Caco-2 (cell line): ENCODE measurements at regions not wholly inside any gene's neighbourhood (a gene's known extent, or its start where the extent isn't known, plus 50 kb on each side); places are given as distances from the start of the nearest gene placed in this dataset.

ENCODE experiments used
- BruUV-seq: library from RNA; stranded (reverse); fragments of 400-500 nt; replicated peaks from 2 replicates; lab custom pipeline; 2021; lab: Mats Ljungman, UMichigan
- CTCF ChIA-PET: fragments of 300-600 bp; sonication (Branson Sonifier 250); formaldehyde crosslinking; loops from one replicate; lab custom pipeline; 2022; ENCODE audit warnings: antibody characterized with exemption; lab: Charles Lee
- POLR2A ChIA-PET: fragments of 300-600 bp; sonication (Branson Sonifier 250); formaldehyde crosslinking; loops from one replicate; lab custom pipeline; 2022; ENCODE audit warnings: antibody characterized with exemption; lab: Charles Lee
- DNase-seq, 2 experiments: peaks; one replicate each; pipeline versions ENCODE4 v3.0.0 to v3.0.0-alpha.2; 2020 to 2022
- H3K27me3 ChIP-seq: replicated peaks from 2 replicates; pipeline ENCODE4 v1.6.0; 2011; ENCODE audit warnings: low read length; ENCODE audit not compliant: control insufficient read depth, insufficient read depth
- H3K36me3 ChIP-seq: 2 replicates; pipeline ENCODE4 v1.5.1; 2011; ENCODE audit warnings: low read length; ENCODE audit not compliant: control insufficient read depth, insufficient read depth
- H3K4me1 ChIP-seq: fragments of 250-450 bp; sonication (Bioruptor Pico); 2 replicates; pipeline ENCODE4 v1.5.1; 2020; ENCODE audit warnings: mild to moderate bottlenecking
- H3K4me3 ChIP-seq: 2 replicates; pipeline ENCODE4 v1.5.1; 2011; ENCODE audit warnings: low read depth, mild to moderate bottlenecking, control low read depth, low read length
- H3K9me3 ChIP-seq: fragments of 250-450 bp; sonication (Bioruptor Pico); 2 replicates; pipeline ENCODE4 v1.5.1; 2020; ENCODE audit warnings: mild to moderate bottlenecking, moderate library complexity
- H3K27ac Mint-ChIP-seq: one replicate; pipeline ENCODE4 v1.8.0; 2022; ENCODE audit warnings: mixed read lengths; ENCODE audit not compliant: unreplicated experiment
- H3K27me3 Mint-ChIP-seq: one replicate; pipeline ENCODE4 v1.8.0; 2022; ENCODE audit warnings: mixed read lengths; ENCODE audit not compliant: insufficient read depth, unreplicated experiment
- H3K36me3 Mint-ChIP-seq: one replicate; pipeline ENCODE4 v1.8.0; 2022; ENCODE audit warnings: mild to moderate bottlenecking, mixed read lengths; ENCODE audit not compliant: insufficient read depth, unreplicated experiment
- H3K4me1 Mint-ChIP-seq: one replicate; pipeline ENCODE4 v1.8.0; 2022; ENCODE audit warnings: low read depth, mixed read lengths; ENCODE audit not compliant: unreplicated experiment
- H3K4me3 Mint-ChIP-seq: one replicate; pipeline ENCODE4 v1.8.0; 2022; ENCODE audit warnings: mild to moderate bottlenecking, moderate library complexity, mixed read lengths; ENCODE audit not compliant: unreplicated experiment
- H3K9me3 Mint-ChIP-seq: one replicate; pipeline ENCODE4 v1.8.0; 2022; ENCODE audit warnings: mixed read lengths; ENCODE audit not compliant: unreplicated experiment
- intact Hi-C: fragments of 100-400 bp; cut with micrococcal nuclease; formaldehyde crosslinking; loops from one replicate; pipeline ENCODE4 v1.10.0; 2022; ENCODE audit not compliant: unreplicated experiment
- TF ChIP-seq, protein P1 (sequence below), 2 experiments: fragments of 200-600 bp in 1 of 2; IDR thresholded peaks; 1 replicate in 1 of 2; 2 replicates in 1 of 2; pipeline versions ENCODE4 v1.5.1 to v1.8.0; 2011 to 2022; ENCODE audit warnings: antibody characterized with exemption in 1 of 2, control low read depth in 1 of 2, inconsistent platforms in 1 of 2, low read depth in 1 of 2, low read length in 1 of 2, mild to moderate bottlenecking in 1 of 2, moderate library complexity in 1 of 2; ENCODE audit not compliant: insufficient read depth in 1 of 2, severe bottlenecking in 1 of 2, unreplicated experiment in 1 of 2

DNA sequence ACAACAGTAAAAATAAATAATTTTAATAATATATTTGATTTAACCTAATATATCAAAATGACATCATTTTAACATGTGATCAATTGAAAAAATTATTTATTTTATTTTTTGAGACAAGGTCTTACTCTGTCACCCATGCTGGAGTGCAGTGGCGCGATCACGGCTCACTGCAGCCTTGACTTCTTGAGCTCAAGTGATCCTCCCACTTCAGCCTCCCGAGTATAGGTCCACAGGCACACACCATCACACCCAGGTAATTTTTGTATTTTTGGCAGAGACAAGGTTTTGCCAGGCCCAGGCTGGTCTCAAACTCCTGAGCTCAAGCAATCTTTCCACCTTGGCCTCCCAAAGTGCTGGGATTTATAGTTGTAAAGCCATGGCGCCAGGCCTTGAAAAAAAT lies 126.7 kb upstream of the COPS8 start:
- CTCF ChIA-PET, result no interaction called here
- no peak overlapping the region for H3K4me3 ChIP-seq

DNA sequence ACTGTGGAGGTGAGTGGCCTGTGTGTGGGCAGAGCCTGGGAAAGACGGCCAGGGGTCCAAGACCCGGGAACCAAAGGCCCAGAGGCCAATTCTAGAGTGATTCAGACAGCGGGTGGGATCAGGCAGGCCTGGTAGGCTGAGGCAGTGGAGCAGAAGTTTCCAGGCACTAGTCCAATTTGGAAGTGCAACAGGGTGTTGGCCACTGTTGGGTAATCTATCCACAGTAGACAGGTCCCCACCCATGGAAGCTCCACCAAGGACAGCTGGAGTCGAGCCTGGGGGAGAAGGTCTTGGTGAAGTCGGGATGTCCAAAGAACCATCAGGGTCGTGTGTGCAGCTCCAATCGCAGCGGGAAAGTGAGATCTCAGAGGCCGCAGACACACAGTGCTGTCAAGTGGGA lies 125.8 kb upstream of the COPS8 start:
- H3K4me3 ChIP-seq, result no peak overlapping the region
- BruUV-seq, result no TSS peak
- peaks cover 5% of the 10 kb centered on the region for H3K9me3 ChIP-seq
- H3K36me3 ChIP-seq, result no peaks in the 10 kb centered on the region
- Mint-ChIP-seq H3K4me1 (peaks cover 16% of the 10 kb centered on the region), H3K9me3 (peaks cover 18% of the 10 kb centered on the region), H3K27me3 (no peaks in the 10 kb centered on the region), H3K36me3 (peaks cover 15% of the 10 kb centered on the region), H3K4me3 (no peak overlapping the region), H3K27ac (no peak overlapping the region)
- TF ChIP-seq, protein P1, sequence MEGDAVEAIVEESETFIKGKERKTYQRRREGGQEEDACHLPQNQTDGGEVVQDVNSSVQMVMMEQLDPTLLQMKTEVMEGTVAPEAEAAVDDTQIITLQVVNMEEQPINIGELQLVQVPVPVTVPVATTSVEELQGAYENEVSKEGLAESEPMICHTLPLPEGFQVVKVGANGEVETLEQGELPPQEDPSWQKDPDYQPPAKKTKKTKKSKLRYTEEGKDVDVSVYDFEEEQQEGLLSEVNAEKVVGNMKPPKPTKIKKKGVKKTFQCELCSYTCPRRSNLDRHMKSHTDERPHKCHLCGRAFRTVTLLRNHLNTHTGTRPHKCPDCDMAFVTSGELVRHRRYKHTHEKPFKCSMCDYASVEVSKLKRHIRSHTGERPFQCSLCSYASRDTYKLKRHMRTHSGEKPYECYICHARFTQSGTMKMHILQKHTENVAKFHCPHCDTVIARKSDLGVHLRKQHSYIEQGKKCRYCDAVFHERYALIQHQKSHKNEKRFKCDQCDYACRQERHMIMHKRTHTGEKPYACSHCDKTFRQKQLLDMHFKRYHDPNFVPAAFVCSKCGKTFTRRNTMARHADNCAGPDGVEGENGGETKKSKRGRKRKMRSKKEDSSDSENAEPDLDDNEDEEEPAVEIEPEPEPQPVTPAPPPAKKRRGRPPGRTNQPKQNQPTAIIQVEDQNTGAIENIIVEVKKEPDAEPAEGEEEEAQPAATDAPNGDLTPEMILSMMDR (IDR thresholded peaks at IDR 0.05; ENCODE audit: insufficient read depth in 1 of 2, low read depth in 1 of 2, low read length in 1 of 2, severe bottlenecking in 1 of 2, unreplicated experiment in 1 of 2), result no peak
- H3K27me3 ChIP-seq, result no peaks in the 10 kb centered on the region
- CTCF ChIA-PET, result no interaction called here
- intact Hi-C loops, result loop anchor here (5.0 to 10.0 kb wide), 3 partner anchors 135 to 393 kb away; partner anchors contain the start of gene ACKR3
- POLR2A ChIA-PET, result no interaction called here
- no peak for DNase-seq
- peaks cover 24% of the 10 kb centered on the region for H3K4me1 ChIP-seq

More for the DNA sequence above, 126.7 kb upstream of the COPS8 start:
- no peak overlapping the region for H3K4me3 Mint-ChIP-seq
- H3K9me3 Mint-ChIP-seq, result peaks cover 18% of the 10 kb centered on the region
- BruUV-seq, result no TSS peak
- Histone ChIP-seq H3K36me3 (no peaks in the 10 kb centered on the region), H3K27me3 (no peaks in the 10 kb centered on the region), H3K9me3 (peaks cover 9% of the 10 kb centered on the region), H3K4me1 (peaks cover 28% of the 10 kb centered on the region)
- H3K27me3 Mint-ChIP-seq, result no peaks in the 10 kb centered on the region
- intact Hi-C loops, result loop anchor here (5.0 to 10.0 kb wide), 3 partner anchors 134 to 392 kb away; partner anchors contain the start of gene ACKR3
- POLR2A ChIA-PET, result no interaction called here
- peaks cover 16% of the 10 kb centered on the region for H3K4me1 Mint-ChIP-seq
- H3K36me3 Mint-ChIP-seq, result peaks cover 15% of the 10 kb centered on the region
- DNase-seq, result no peak
- TF ChIP-seq, protein P1 (IDR thresholded peaks at IDR 0.05; ENCODE audit: insufficient read depth in 1 of 2, low read depth in 1 of 2, low read length in 1 of 2, severe bottlenecking in 1 of 2, unreplicated experiment in 1 of 2), result no peak
- no peak overlapping the region for H3K27ac Mint-ChIP-seq

DNA sequence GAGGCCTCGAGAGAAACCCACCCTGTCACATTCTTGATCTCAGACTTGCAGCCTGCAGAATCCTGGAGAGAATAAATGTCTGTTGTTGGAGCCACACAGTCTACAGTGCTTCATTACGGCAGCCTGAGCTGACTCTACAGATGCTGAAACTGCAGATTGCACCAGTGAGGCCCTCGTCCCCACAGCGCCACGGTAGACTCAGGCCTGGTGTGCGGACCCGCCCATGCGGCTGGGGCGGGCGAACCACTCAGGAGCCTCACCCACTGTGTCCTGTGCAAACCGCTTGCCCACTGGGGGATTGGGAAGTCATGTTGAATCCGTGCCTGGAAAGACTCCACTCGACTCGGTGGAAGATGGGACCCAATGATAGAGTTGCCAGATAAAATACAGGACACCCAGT lies 125.2 kb upstream of the COPS8 start:
- Histone ChIP-seq H3K27me3 (no peaks in the 10 kb centered on the region), H3K9me3 (no peaks in the 10 kb centered on the region; the same call in 1 of the 2 replicates), H3K4me1 (peaks cover 17% of the 10 kb centered on the region), H3K4me3 (no peak overlapping the region), H3K36me3 (no peaks in the 10 kb centered on the region)
- ChIA-PET POLR2A (no interaction called here), CTCF (no interaction called here)
- no peak overlapping the region for H3K4me3 Mint-ChIP-seq
- H3K36me3 Mint-ChIP-seq, result peaks cover 11% of the 10 kb centered on the region
- peaks cover 11% of the 10 kb centered on the region for H3K4me1 Mint-ChIP-seq
- H3K9me3 Mint-ChIP-seq, result peaks cover 12% of the 10 kb centered on the region
- no TSS peak for BruUV-seq
- H3K27ac Mint-ChIP-seq, result no peak overlapping the region
- DNase-seq, result no peak
- no peaks in the 10 kb centered on the region for H3K27me3 Mint-ChIP-seq
- TF ChIP-seq, protein P1 (IDR thresholded peaks at IDR 0.05; ENCODE audit: insufficient read depth in 1 of 2, low read depth in 1 of 2, low read length in 1 of 2, severe bottlenecking in 1 of 2, unreplicated experiment in 1 of 2), result no peak
- intact Hi-C loops, result no loop called here
